GM23338 (cell line): ENCODE measurements at regions not wholly inside any gene's neighbourhood (a gene's known extent, or its start where the extent isn't known, plus 50 kb on each side); places are given as distances from the start of the nearest gene placed in this dataset.

Experiments
- POLR2AphosphoS5 ChIP-seq: IDR thresholded peaks from 2 replicates; pipeline ENCODE4 v1.6.1; 2016; ENCODE audit warnings: antibody characterized with exemption, low read depth
- TF ChIP-seq, protein P1 (sequence below), 2 experiments: fragments of 200-600 bp in 1 of 2; sonication (generic) in 1 of 2; conservative IDR thresholded peaks; 2 replicates each; pipeline versions ENCODE4 v1.5.1 to v1.6.1; 2016 to 2017; ENCODE audit warnings: antibody characterized with exemption in 2 of 2, low read depth in 2 of 2, mild to moderate bottlenecking in 2 of 2, moderate library complexity in 1 of 2

DNA sequence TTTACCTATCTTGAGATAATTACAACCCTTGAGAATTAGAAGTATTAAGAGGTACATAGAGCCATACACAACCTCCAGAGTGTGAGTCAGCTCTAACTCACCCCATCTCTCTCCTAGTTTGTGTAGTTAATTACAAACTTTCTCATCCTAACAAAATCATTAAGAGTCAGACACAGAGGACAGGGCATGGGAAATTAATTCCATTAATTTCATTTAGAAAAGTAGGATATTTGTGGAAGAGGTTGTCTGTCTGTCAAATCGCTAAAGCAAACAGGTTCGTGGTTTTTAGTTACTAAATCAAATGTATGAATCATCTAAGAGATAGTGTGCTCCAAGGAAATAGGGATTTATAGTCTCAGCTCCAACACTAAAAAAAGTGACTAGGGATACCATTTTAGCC is 1261.4 kb upstream of the TENM4 start:
- TF ChIP-seq, protein P1, sequence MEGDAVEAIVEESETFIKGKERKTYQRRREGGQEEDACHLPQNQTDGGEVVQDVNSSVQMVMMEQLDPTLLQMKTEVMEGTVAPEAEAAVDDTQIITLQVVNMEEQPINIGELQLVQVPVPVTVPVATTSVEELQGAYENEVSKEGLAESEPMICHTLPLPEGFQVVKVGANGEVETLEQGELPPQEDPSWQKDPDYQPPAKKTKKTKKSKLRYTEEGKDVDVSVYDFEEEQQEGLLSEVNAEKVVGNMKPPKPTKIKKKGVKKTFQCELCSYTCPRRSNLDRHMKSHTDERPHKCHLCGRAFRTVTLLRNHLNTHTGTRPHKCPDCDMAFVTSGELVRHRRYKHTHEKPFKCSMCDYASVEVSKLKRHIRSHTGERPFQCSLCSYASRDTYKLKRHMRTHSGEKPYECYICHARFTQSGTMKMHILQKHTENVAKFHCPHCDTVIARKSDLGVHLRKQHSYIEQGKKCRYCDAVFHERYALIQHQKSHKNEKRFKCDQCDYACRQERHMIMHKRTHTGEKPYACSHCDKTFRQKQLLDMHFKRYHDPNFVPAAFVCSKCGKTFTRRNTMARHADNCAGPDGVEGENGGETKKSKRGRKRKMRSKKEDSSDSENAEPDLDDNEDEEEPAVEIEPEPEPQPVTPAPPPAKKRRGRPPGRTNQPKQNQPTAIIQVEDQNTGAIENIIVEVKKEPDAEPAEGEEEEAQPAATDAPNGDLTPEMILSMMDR (conservative IDR thresholded peaks at IDR 0.05; ENCODE audit: low read depth in 2 of 2): no peak
- no peak for TF ChIP-seq POLR2AphosphoS5
